HG03103 (cell line): ENCODE measurements at regions not wholly inside any gene's neighbourhood (a gene's known extent, or its start where the extent isn't known, plus 50 kb on each side); places are given as distances from the start of the nearest gene placed in this dataset.
"Not testable (repeated sequence)": the region's sequence is repeated elsewhere in the genome, so short reads cannot be mapped to it uniquely, and the experiment has no call there.

Experiments
- ATAC-seq: cut with Tn5 transposase; IDR thresholded peaks from one replicate; pipeline ENCODE4 v1.9.1; 2021; ENCODE audit warnings: low read depth; ENCODE audit not compliant: unreplicated experiment

DNA sequence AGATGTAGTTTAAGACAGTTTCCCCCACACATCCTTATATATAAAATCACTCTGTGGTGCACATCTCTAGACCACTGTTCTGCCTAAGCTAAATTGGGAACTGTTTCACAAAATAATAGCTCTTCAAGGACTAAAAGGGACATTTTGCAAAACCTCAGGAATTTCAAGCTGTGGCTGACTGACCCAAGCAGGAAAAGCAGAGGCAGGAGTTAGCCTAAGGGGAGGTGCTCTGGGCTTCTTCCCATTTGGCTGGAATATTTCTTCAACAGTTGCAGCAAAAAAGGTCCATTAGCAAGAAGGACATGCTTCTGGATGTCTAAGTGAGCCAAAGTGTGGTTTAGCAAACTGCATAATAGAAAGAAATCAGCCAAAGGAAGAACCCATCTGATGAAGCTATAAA is 551.2 kb upstream of the ANKRD30A start:
- no peak for ATAC-seq

DNA sequence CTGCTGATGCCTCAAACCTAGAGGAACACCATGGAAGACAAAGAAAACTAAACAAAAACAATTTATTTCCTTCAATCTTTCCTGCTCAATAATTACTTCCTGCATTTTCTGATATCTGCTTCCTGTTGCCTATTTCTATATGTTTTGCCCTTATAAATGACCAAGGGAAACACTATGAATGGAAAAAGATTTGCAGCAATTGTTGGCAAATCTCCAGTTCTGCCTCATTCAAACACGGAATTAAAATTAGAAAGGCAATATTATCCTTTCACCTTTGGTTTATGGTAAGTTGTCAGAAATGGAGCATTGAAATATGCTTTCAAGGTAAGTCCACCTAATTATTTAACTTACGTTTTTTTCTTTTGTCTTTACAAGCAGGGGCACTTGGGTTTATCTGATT is 552.2 kb upstream of the ANKRD30A start:
- no peak for ATAC-seq

DNA sequence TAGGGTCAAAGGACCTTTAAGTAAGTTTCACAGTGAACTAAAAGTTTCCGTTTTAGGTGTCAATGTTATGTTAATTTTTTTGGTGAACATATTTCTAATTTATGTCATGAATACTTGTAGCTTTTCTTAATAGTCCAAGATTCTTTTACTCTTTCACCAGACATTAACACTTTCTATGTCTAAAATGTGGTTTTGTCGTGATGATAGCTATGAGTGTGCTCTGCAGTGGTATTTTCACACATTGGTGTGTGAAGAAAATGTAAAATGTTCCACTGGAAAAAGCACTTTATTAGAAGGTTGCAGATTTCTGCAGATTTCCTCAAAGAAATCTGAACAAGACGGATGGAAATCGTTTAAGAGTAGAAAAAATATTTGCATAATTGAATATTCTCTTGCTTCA is 561.0 kb upstream of the ANKRD30A start:
- ATAC-seq, result no peak

DNA sequence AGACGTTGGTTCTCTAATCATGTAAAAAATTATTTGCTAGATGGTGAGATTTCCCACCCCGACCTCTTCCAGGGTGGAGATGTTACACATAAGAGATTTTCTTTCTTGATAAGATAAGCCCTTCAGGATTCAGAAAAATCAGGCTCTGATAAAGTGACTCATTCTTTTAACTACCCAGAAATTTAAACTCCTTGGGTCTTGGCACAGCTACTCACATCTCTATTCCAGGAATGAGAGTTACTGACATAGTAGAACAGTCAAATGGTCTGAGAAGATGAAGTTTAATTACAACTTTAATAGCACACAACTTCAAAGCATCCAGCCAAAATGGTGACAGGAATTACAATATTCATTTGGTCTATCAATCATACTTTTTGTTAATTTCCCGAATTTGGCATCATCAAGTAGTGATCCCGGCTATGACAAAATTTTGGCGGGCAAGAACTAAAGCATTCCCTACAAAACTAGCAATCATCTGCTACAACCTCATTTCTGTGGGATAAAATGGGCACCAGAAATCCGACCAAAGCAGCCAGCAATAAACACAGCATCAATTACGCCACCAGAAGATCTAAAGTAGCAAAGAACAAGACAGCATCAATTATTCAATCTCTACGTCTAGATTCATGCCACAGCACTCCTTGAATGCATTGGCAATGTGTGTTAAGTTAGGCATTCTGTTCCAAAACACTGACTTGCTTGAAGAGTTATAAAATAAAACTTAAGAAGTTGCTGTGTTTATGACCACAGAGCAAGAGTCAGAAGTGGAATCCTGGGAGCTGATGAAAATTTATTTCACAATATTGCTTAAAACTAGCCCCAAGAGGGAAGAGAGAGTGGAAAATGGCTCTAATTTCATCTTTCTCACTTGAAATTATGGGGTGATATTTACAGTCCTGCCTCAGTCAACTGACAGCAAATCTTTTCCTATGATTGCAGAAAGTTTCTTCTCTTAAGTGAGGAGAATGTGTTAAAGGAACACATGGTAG is 565.7 kb upstream of the ANKRD30A start:
- ATAC-seq, result no peak

DNA sequence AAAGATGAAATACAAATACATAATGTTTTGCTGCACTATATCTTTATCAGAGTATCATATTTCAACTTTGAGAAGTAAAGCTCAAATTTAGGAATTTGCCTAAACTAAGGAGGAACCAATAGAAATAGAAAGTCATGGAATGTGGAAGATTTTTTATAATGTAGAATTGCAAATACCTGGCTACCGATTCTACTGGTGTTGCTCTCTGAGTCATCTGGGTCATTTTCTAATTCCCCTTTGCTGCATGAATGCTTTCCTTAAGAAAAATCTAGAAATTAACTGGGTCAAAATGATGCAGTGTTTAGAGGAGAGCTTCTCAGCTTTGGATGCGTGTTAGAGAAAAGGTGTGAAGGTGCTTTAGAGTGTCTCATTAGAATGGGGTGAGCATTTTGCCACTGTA is 568.9 kb upstream of the ANKRD30A start:
- no peak for ATAC-seq

DNA sequence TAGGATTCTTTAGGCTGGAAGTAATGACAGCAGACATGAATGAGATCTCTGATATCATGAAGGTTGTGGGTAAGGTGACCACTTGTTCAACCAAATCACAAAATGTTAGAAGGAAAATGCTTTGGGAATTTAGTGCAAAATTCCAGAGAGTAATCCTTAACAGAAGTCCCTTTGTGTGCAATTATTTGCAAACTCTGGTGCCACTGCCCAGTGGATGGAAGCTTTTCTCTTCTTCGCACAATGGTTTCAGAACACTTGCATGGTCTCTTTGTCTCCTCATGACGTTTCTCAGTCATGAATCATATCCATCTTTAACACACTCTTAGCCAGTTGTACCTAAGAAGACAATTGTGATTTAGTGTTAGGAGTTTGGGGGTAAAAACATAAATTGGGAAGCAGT is 570.4 kb upstream of the ANKRD30A start:
- no peak for ATAC-seq

DNA sequence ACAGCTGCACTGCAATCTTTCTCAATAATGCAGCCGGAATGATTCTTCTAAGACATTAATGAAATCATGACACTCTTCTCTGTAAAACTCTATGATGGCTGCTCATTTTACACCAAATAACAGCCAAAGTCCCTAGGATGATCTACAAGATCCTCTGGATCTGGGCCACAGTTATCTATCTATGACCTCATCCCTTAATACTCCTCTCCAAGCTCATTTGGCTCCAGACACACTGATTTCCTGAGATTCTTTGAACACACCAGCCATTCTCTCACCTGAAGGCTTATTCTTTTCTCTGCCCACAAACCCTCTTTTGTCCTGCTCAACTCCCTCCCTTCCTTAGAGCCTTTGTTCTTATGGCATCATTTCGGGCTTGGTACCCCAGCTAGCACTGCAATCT is 577.4 kb upstream of the ANKRD30A start:
- ATAC-seq, result no peak

DNA sequence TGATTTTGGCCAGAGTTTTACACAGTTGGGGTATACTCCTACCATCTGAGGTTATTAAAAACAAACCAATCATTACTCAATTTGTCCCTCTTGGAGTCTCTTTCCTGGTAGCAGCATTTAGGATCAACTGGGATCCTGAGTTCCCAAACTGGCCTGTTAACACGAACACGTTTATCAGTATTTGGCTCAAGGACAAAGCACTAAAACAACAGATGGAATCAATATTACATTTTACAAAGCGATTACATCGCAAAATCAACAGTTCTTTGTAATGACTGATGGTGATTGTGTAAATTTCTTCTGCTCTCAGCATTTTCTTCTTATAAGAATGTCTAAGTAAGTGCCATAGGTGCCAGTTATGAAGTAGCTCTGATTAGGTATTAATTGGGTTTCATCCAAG is 582.9 kb upstream of the ANKRD30A start:
- ATAC-seq, result no peak

DNA sequence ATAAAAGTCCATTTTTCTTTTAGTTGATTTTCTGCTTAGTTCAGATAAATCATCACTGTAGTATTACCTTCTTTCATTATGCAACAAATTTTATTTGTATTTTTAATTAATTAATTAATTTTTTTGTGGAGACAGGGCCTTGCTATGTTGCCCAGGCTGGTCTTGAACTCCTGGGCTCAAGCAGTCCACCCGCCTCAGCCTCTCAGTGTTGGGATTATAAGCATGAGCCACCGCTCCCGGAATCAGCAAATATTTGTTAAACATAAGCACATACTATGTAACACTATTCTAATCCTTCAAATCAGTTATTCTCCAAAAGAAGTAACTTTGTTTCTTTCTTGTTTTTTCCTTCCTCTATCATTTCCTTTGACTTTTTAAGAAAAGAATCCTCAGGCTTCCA is 584.8 kb upstream of the ANKRD30A start:
- no peak for ATAC-seq

DNA sequence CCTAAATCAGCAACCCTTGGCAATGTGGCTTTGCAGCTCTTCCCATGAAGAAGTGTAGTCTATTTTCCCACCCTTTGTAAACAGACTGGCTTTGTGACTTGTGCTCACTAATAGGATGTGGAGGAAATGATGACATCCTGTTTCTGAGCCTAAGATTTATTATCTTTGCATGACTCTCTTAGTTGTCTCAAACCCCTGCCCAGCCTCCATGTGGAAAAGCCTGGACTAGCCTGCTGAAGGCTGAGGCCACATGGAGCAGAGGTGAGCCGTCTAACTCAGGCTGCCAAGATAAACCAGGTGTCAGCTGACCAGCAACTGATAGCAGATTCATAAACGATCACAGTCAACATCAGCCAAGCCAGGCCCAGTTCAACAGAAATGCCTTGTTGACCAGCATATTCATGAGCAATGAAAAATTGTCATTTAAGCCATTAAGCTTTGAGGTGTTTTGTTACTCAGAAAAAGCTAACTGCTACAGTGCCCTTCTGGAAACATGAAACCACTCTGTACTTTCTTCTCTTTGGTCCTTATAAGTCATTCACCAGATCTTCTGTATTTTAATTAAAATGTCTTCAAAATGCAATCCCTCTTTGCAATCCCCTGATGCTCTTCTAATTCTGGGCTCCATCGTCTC is 586.3 kb upstream of the ANKRD30A start:
- ATAC-seq, result no peak

DNA sequence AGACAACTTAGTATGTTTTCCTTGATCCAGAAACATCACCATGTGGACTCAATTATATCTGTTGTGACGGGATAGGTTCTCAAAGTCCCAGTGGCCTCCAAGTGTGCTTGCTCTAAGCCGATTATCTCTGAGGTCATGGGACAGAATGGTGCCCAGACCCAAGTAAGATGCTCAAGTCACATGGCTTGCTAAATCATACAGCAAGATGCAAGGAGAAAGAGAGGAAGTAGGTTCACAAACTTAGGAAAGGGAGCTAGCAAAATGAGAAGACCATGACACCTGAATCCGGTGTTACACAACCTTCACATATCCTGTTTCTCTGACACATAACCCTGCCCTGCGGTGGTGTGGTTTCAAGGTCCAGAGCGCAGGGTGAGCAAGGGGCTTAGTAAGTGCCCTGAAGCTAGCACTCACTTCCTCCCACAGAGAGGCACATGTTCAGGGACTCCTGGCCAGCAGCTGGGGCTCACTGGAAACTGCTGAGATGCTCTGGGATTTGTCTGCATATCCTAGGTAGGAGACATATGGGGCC is 590.9 kb upstream of the ANKRD30A start:
- ATAC-seq, result peak; percentile 100

DNA sequence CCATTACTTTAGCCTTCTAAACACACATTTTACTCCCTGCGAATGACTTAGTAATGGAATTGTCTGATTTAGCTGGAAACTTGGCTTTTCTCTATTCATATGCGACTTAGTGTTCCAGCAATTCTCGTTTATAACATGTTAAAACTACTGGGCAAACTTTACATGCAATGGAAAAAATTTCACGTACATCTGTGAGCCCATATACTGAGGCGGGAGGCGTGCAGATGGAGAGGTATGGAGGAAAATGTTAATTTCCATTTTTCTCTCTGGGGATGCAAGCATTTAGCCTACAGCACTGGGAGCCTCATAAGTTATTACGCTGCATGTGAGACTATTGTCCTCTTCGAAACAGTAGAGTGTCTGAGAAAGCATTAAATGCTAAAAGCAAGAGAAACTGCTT is 591.5 kb upstream of the ANKRD30A start:
- ATAC-seq, result no peak

DNA sequence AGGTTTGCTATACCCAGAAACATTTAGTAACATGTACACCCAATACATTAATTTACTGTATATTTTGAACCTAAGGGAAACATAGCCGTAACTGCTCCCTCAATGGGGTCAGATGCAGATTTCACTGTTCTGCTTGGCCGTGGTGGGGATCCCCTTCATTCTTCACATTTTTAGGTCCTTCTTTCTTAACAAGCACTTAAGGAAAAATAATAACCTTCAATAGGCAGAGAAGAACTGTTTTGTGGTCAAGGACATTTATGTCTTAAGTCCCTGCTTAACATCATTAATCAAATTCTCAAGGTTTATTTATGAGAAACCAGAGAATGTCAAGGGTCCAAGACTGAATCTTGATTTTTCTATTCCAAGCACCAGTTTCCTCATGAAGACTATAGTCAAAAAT is 592.1 kb upstream of the ANKRD30A start:
- no peak for ATAC-seq

DNA sequence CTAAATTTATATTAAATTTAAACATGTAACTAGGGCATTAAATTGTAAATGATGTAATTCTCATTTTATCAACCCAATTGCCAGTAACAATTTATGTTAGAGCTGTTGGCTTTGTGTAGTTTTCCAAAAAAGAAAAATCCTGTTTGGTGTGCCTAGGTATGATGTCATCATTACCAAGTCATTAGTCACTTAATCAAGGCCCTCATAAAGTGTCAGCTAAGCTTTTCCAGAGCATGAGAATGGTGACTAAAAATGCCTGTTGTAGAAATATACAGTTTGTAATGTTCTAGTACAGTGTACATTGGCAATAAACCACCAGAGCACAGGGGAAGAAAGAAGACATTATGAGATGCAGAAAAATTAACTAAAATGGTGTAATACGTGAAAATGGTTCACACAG is 593.8 kb upstream of the ANKRD30A start:
- no peak for ATAC-seq

DNA sequence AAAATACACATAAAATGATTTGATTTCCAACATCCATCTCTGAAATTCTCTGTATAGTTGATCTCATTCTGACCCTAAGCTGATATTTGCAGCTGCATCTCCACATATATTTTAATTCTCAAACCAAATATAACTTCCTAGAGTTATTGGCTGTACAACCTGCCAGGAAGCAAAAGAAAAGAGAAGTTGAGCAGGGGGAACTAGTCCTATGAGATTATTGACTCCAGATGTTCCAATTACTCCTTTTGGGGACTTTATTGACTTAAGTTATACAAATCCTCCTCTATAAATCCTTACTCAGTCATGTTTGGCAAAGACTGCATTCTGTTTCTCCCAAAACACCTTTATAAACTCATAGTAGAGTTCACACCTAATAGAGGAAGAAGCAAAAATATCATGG is 599.4 kb upstream of the ANKRD30A start:
- no peak for ATAC-seq

DNA sequence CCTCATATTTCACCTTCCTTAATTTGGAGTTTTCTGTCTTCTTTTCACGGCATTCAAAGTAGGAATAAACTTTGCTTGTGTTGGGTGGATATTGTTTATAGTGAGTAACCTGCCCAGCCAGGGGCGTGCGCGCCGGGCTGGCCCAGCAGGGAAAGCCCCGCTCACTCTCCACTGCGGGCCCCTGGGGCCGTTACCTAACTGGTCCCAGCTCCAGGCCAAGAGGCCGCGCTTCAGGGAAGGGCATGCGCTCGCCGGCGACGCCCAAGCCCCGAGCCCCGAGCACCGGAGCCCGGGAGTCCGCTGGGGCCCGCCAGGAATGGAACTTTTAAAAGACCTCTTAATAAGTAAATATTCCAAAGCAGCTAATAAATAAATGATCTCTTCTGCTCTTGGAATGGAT is 601.3 kb upstream of the ANKRD30A start:
- not testable (repeated sequence) for ATAC-seq

DNA sequence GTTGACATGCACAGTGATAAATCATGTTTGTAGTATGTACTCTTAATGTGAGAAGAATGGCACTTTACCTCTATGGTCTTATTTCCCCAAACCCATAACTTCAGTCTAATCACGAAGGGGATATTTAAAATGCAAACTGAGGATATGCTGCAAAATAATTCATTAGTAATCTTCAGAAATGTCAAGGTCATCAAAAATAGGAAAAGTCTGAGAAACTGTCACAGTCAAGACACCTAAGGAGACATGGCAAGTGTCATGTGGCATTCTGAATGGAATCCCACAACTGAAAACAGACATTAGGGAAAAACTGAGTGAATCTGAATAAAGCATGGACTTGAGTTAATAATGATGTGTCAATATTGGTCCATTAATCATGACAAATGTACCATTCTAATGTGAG is 605.5 kb upstream of the ANKRD30A start:
- no peak for ATAC-seq

DNA sequence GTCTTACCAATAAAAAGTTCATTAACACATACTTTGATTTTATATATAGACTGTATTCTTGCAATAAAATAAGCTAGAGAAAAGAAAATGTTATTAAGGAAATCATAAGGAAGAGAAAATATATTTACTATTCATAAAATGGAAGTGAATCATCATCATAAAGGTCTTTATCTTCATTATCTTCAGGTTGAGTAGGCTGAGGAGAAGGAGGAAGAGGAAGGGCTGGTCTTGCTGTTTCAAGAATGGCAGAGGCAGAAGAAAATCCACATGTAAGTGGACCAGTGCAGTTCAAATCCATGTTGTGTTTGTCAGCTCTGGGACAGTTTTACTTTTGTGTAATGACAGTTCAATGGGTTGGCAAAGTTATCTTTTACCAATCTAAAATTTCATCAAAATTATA is 609.1 kb upstream of the ANKRD30A start:
- ATAC-seq, result no peak

DNA sequence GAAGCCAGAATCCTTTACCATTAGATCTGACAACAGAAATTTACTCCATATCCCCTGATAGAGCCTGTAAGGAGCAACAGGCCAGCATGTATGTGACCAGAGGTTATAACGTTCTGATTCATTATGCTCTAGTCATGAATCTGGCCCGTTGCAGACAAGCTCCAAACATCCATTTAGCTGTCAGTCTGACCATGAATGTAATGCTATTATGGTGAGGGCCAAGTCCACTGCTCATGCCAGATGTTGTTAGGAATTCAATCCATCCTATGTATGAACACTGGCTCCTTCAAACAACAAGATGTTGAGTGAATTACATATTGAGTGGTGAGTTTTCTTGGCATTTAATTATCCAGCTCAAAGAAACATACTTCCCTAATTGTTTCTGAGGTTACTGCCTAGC is 610.1 kb upstream of the ANKRD30A start:
- no peak for ATAC-seq

DNA sequence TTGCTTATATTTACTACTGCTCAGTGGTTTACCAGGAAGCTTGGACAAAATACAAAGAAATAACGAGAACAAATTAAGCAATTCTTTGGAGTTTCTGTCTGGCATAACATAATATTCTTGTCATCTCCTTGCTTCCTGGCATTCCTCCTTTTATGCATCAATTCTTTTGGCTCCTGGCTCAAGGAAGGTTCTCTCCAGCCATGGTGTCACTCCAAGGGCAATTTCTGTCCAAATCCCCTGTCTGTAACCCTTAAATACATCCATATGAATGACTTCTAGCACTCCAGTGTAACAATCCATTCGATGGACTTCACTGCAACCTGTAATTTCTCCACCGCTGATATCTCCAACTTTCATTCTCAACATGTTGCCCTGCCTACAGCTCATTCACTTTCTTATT is 617.7 kb upstream of the ANKRD30A start:
- no peak for ATAC-seq

DNA sequence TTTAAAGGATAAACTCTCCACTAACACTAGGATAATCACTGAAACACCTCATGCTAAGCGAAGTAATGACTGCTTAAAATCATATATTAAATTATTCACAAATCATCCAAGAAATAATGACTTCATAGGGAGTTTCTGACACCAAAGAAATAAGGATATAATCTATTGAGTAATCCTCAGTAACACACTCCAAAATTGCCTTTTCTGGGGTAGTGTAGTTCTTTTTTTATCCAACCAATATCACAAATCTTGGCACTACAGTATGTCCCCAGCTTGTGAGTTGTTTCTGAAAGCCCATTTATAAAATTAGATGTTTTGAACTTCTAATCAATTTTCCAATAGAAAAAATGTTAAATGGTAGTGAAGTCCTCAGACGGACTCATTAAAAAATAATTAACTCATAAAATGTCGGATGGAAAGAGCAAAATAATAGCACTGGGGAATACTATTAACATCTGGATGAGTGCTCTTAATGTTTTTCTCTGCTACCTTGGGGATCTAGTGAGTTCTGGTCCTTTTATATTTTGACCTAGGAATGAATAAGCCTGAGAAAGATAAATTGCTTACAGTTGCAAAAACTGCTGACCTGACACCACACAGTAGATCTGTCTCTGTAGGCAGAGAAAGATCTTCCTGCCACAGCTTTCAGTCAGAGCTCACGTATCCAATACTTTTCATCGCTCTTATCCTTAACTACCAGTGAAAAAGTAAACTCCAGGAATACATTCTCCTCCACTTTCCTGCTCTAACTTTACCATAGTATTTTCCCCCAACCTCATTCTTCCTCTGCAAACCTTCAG is 618.5 kb upstream of the ANKRD30A start:
- no peak for ATAC-seq
